ENCODE measurements at regions not wholly inside any gene's neighbourhood (a gene's known extent, or its start where the extent isn't known, plus 50 kb on each side); places are given as distances from the start of the nearest gene placed in this dataset.

DNA sequence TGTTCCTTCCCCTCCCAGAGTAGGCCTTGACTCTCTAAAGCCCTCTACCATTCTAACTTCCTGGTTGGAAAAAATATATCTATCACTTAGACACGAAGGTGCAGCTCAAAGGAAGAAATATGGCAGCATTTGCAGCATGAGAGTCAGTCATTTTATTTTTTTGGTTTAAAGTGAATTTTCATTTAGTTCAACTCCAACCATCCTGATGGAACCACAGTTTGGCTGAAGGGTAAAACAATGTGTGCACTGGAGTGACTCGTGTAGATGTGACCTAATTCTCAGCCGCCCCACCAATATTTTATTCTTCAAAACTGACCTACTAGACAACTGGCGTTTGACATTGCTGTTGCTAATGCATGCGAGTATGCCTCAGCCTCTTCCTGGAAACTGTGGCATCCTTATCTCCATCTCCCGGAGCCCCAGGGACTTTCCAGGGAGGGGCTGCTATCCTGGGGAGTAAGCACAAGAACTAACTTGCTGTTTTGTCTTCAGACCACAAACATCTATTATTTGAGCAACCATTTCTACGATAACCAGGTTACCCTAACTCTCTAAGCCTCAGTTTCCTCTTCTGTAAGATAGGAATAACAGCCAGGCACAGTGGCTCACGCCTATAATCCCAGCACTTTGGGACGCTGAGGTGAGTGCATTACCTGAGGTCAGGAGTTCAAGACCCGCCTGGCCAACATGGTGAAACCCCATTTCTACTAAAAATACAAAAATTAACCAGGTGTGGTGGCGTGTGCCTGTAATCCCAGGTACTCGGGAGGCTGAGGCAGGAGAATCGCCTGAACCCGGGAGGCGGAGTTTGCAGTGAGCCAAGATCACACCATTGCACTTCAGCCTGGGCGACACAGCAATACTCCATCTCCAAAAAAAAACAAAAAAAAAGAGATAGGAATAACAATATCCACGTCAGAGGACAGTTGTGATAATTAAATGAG, 148.7 kb upstream of the JARID2 start:
- TF ChIP-seq EZH2 (IDR thresholded peaks at IDR 0.05; ENCODE audit: insufficient read depth, poor library complexity, severe bottlenecking) (no peak), EZH2phosphoT487 (IDR thresholded peaks at IDR 0.05; ENCODE audit: insufficient read depth, low read depth) (no peak)

All from GM23248 (cell line).